WTC11 (cell line): ENCODE measurements at regions not wholly inside any gene's neighbourhood (a gene's known extent, or its start where the extent isn't known, plus 50 kb on each side); places are given as distances from the start of the nearest gene placed in this dataset.

ENCODE experiments used
- TF ChIP-seq, protein P1 (sequence below): sonication (generic); formaldehyde crosslinking; IDR thresholded peaks from 2 replicates; pipeline ENCODE4 v1.8.0; 2023; ENCODE audit warnings: missing genetic modification reagents, mild to moderate bottlenecking, borderline replicate concordance

DNA sequence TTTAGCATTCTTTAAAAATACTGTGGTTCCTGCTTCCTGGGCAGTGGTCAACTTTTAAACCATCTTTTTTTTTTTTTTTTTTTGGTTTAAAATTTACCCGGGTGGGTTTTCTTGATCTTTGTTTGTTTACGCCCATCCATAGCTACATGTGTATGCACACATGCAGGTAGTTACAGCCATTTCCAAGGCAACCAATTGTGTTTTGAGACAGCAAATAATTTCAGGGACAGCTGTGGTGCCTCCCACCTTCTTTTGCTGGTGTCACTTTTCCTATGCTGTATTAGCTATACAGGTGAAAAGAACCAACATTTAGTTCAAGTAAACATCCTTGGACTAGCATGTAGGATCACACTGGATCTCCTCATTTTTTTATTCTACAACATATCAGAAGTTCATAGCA is 52.0 kb upstream of the PSMA6 start (continued):
- TF ChIP-seq, protein P1, sequence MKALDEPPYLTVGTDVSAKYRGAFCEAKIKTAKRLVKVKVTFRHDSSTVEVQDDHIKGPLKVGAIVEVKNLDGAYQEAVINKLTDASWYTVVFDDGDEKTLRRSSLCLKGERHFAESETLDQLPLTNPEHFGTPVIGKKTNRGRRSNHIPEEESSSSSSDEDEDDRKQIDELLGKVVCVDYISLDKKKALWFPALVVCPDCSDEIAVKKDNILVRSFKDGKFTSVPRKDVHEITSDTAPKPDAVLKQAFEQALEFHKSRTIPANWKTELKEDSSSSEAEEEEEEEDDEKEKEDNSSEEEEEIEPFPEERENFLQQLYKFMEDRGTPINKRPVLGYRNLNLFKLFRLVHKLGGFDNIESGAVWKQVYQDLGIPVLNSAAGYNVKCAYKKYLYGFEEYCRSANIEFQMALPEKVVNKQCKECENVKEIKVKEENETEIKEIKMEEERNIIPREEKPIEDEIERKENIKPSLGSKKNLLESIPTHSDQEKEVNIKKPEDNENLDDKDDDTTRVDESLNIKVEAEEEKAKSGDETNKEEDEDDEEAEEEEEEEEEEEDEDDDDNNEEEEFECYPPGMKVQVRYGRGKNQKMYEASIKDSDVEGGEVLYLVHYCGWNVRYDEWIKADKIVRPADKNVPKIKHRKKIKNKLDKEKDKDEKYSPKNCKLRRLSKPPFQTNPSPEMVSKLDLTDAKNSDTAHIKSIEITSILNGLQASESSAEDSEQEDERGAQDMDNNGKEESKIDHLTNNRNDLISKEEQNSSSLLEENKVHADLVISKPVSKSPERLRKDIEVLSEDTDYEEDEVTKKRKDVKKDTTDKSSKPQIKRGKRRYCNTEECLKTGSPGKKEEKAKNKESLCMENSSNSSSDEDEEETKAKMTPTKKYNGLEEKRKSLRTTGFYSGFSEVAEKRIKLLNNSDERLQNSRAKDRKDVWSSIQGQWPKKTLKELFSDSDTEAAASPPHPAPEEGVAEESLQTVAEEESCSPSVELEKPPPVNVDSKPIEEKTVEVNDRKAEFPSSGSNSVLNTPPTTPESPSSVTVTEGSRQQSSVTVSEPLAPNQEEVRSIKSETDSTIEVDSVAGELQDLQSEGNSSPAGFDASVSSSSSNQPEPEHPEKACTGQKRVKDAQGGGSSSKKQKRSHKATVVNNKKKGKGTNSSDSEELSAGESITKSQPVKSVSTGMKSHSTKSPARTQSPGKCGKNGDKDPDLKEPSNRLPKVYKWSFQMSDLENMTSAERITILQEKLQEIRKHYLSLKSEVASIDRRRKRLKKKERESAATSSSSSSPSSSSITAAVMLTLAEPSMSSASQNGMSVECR: no peak
